A549 (cell line): ENCODE measurements at regions not wholly inside any gene's neighbourhood (a gene's known extent, or its start where the extent isn't known, plus 50 kb on each side); places are given as distances from the start of the nearest gene placed in this dataset.

Experiments
- CTCF ChIP-seq: fragments of >200 bp; sonication (Bioruptor Twin); formaldehyde crosslinking; IDR thresholded peaks from 3 replicates; pipeline ENCODE4 v1.5.1; 2016
- EP300 ChIP-seq, 2 experiments: fragments of >200 bp; sonication (Bioruptor Twin); formaldehyde crosslinking; IDR thresholded peaks; 2 replicates in 1 of 2; 3 replicates in 1 of 2; pipeline ENCODE4 v1.6.1; 2016 to 2017
- HMGXB4 ChIP-seq: fragments of 250-450 bp; sonication (Bioruptor Pico); IDR thresholded peaks from 2 replicates; pipeline ENCODE4 v1.5.0; 2021; ENCODE audit warnings: mild to moderate bottlenecking, moderate library complexity, borderline replicate concordance
- REST ChIP-seq: fragments of 200-600 bp; sonication (generic); IDR thresholded peaks from 2 replicates; pipeline ENCODE4 v1.6.1; 2016; ENCODE audit warnings: antibody characterized with exemption, mild to moderate bottlenecking, moderate library complexity

GRCh38 chr2:18991177-18992168, 366.9 kb downstream of the OSR1 start:
- TF ChIP-seq HMGXB4 (CRISPR knock-in tag): no peak
- peak; percentile 90 to 95 for TF ChIP-seq EP300 (IDR thresholded peaks at IDR 0.05)
- TF ChIP-seq REST: no peak
- no peak for TF ChIP-seq CTCF
